ENCODE measurements at regions not wholly inside any gene's neighbourhood (a gene's known extent, or its start where the extent isn't known, plus 50 kb on each side); places are given as distances from the start of the nearest gene placed in this dataset.

DNA sequence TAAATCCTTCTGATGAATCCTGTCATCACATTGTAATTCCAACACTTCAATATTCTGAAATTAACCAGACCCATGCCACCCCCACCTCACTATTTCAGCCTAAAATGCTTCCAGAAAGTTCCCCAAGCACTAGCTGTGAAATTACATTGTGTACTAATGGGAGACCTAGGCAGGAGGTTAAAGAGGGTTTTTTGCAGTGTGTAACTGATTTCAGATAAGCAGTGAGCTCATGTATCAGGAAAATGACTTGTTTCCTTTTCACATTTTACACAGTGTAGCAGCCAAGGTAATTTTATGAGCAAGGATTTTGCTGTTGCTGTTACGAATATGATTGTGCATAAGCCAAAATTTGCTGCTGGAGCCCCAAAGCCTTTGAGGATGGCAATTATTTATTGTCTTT is 129.0 kb downstream of the INHBA start:
- H2BK15ac ChIP-seq (ENCODE audit: low read depth, low read length): no peak overlapping the region
- H3K27me3 ChIP-seq (ENCODE audit: insufficient read depth, low read length): no peaks in the 10 kb centered on the region
- no peaks in the 10 kb centered on the region for H3K79me2 ChIP-seq (ENCODE audit: insufficient read depth, low read length)
- no peak overlapping the region for H4K5ac ChIP-seq (ENCODE audit: insufficient read length, low read depth, low read length)
- no peak overlapping the region for H4K91ac ChIP-seq (ENCODE audit: insufficient read length, low read depth, low read length)
- H3K9me3 Mint-ChIP-seq: no peaks in the 10 kb centered on the region
- H3K56ac ChIP-seq (ENCODE audit: insufficient read length, low read depth, low read length): no peak overlapping the region
- H4K8ac ChIP-seq (replicated peaks; ENCODE audit: insufficient read length, low read depth, low read length): no peak overlapping the region
- no peak overlapping the region for H3K4me3 Mint-ChIP-seq
- H3K79me1 ChIP-seq (ENCODE audit: insufficient read depth, low read depth, low read length, poor library complexity, severe bottlenecking): no peaks in the 10 kb centered on the region
- peaks cover 21 to 24% of the 10 kb centered on the region in 2 experiments for H3K4me1 Mint-ChIP-seq
- no peaks in the 10 kb centered on the region for H3K36me3 Mint-ChIP-seq (ENCODE audit: insufficient read depth in 1 of 3, low read depth in 3 of 3)
- H2BK5ac ChIP-seq (ENCODE audit: insufficient read length, low read length): no peak overlapping the region
- no peak overlapping the region for H3K14ac ChIP-seq (ENCODE audit: insufficient read depth, low read length)
- no peak overlapping the region for H2BK120ac ChIP-seq (ENCODE audit: low read depth, low read length, poor library complexity, severe bottlenecking)
- H3T11ph ChIP-seq (ENCODE audit: low read length): no peak overlapping the region
- no peaks in the 10 kb centered on the region for H3K23me2 ChIP-seq (ENCODE audit: insufficient read length, low read depth, low read length, poor library complexity, severe bottlenecking)
- H3K4me1 ChIP-seq (ENCODE audit: insufficient read depth, low read length): 0 out of 2 replicates have a peak, but pooled peaks cover 3% of the 10 kb centered on the region
- no peak overlapping the region for H3K4ac ChIP-seq (ENCODE audit: low read depth, low read length)
- no peak overlapping the region for H3K18ac ChIP-seq (ENCODE audit: insufficient read length, low read depth, low read length)
- H3K27ac Mint-ChIP-seq: no peak overlapping the region
- H3K23ac ChIP-seq (ENCODE audit: insufficient read length, low read depth, low read length): no peak overlapping the region
- no peak overlapping the region for H3K27ac ChIP-seq (ENCODE audit: insufficient read length, low read depth, low read length)
- H2AK5ac ChIP-seq (ENCODE audit: insufficient read length, low read length): no peak overlapping the region
- H3K27me3 Mint-ChIP-seq (ENCODE audit: low read depth): no peaks in the 10 kb centered on the region
- no peak for DNase-seq
- H2BK20ac ChIP-seq (ENCODE audit: low read depth, low read length, poor library complexity, severe bottlenecking): no peak overlapping the region
- no CpG with 5 or more reads among the region's 1 CpG for WGBS (ENCODE audit: extremely low coverage, insufficient read length, low lambda C conversion rate)
- no peak overlapping the region for H3K9ac ChIP-seq (ENCODE audit: extremely low read depth, insufficient read length, low read length)
- TF ChIP-seq, protein P1, sequence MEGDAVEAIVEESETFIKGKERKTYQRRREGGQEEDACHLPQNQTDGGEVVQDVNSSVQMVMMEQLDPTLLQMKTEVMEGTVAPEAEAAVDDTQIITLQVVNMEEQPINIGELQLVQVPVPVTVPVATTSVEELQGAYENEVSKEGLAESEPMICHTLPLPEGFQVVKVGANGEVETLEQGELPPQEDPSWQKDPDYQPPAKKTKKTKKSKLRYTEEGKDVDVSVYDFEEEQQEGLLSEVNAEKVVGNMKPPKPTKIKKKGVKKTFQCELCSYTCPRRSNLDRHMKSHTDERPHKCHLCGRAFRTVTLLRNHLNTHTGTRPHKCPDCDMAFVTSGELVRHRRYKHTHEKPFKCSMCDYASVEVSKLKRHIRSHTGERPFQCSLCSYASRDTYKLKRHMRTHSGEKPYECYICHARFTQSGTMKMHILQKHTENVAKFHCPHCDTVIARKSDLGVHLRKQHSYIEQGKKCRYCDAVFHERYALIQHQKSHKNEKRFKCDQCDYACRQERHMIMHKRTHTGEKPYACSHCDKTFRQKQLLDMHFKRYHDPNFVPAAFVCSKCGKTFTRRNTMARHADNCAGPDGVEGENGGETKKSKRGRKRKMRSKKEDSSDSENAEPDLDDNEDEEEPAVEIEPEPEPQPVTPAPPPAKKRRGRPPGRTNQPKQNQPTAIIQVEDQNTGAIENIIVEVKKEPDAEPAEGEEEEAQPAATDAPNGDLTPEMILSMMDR (conservative IDR thresholded peaks at IDR 0.05): no peak
- H2BK12ac ChIP-seq (ENCODE audit: insufficient read length, low read depth, low read length): no peak overlapping the region
- no peaks in the 10 kb centered on the region for H3K9me3 ChIP-seq (ENCODE audit: control insufficient read depth, low read depth, low read length)
- no peaks in the 10 kb centered on the region for H4K20me1 ChIP-seq (ENCODE audit: control insufficient read depth, insufficient read depth, insufficient read length)
- H3K4me2 ChIP-seq (ENCODE audit: insufficient read depth, insufficient read length, low read length): no peak overlapping the region
- H2AFZ ChIP-seq (ENCODE audit: low read length): no peak overlapping the region

All from H9 (cell line).